Dermis blood vessel endothelial cell (primary cell): ENCODE measurements at regions not wholly inside any gene's neighbourhood (a gene's known extent, or its start where the extent isn't known, plus 50 kb on each side); places are given as distances from the start of the nearest gene placed in this dataset.

Source experiments
- DNase-seq: peaks from one replicate; pipeline ENCODE4 v3.0.0; 2010

GRCh38 chr12:41881891-41882805 is 262.5 kb downstream of the GXYLT1 start:
- no peak for DNase-seq

GRCh38 chr12:41869432-41869831 is 275.2 kb downstream of the GXYLT1 start:
- no peak for DNase-seq

GRCh38 chr12:41866878-41867430 is 277.7 kb downstream of the GXYLT1 start:
- no peak for DNase-seq

GRCh38 chr12:41856228-41856627 is 288.4 kb downstream of the GXYLT1 start:
- DNase-seq = no peak

GRCh38 chr12:41850046-41850445 is 294.6 kb downstream of the GXYLT1 start:
- DNase-seq = peak; percentile 68

- no peak for DNase-seq
Observed at GRCh38 chr12:41846718-41847117, 298.0 kb downstream of the GXYLT1 start.

GRCh38 chr12:41836416-41836815 is 308.3 kb downstream of the GXYLT1 start:
- no peak for DNase-seq

GRCh38 chr12:41835556-41835955 is 309.1 kb downstream of the GXYLT1 start:
- DNase-seq = no peak

GRCh38 chr12:41819948-41820347 is 324.7 kb downstream of the GXYLT1 start:
- no peak for DNase-seq

GRCh38 chr12:41804026-41804425 is 340.6 kb downstream of the GXYLT1 start:
- no peak for DNase-seq

- DNase-seq = no peak
Observed at GRCh38 chr12:41802803-41803202, 341.9 kb downstream of the GXYLT1 start.

GRCh38 chr12:41801261-41801660 is 343.4 kb downstream of the GXYLT1 start:
- no peak for DNase-seq

GRCh38 chr12:41799671-41800070 is 345.0 kb downstream of the GXYLT1 start:
- no peak for DNase-seq

- DNase-seq = peak; percentile 9
Observed at GRCh38 chr12:41795910-41796309, 348.8 kb downstream of the GXYLT1 start.

GRCh38 chr12:41795051-41795600 is 349.5 kb downstream of the GXYLT1 start:
- peak; percentile 50 for DNase-seq

- peak; percentile 6 for DNase-seq
Observed at GRCh38 chr12:41794336-41794735, 350.3 kb downstream of the GXYLT1 start.

- DNase-seq = no peak
Observed at GRCh38 chr12:41784957-41785356, 359.7 kb downstream of the GXYLT1 start.

- DNase-seq = no peak
Observed at GRCh38 chr12:41778934-41779333, 365.7 kb downstream of the GXYLT1 start.

- DNase-seq = no peak
Observed at GRCh38 chr12:41777064-41777790, 367.4 kb downstream of the GXYLT1 start.

GRCh38 chr12:41772478-41772877 is 372.2 kb downstream of the GXYLT1 start:
- DNase-seq = no peak

GRCh38 chr12:41769810-41770209 is 374.9 kb downstream of the GXYLT1 start:
- no peak for DNase-seq

- no peak for DNase-seq
Observed at GRCh38 chr12:41768456-41768855, 376.2 kb downstream of the GXYLT1 start.

- no peak for DNase-seq
Observed at GRCh38 chr12:41762691-41763090, 382.0 kb downstream of the GXYLT1 start.
